Pons (tissue), 1 donor: ENCODE measurements at regions not wholly inside any gene's neighbourhood (a gene's known extent, or its start where the extent isn't known, plus 50 kb on each side); places are given as distances from the start of the nearest gene placed in this dataset.

ENCODE experiments used
- DNase-seq: peaks from one replicate; pipeline ENCODE4 v3.0.0-alpha.2; 2016; ENCODE audit warnings: low spot score

DNA sequence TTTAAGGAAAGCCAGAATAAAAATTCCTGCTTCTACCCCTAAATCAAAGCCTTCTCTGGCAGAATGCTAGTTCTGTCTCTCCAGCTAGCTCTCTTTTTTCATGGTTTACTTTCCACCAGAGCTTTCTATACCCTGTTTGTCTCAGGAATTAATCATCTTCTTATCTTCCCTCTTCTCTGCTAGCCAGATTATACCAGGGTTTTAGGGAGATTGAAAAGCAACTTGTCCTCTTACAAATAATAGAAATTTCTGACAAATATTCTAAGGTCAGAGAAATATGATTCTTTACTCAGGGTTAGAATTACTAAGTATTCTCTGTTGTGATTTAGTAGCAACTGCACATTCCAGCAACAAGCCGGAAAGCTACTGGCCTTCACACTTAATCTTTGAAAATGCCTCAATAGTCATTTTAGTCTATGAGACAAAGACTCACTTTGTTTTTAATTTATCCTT, 166.4 kb downstream of the TANC2 start:
- DNase-seq: peak; percentile 67

DNA sequence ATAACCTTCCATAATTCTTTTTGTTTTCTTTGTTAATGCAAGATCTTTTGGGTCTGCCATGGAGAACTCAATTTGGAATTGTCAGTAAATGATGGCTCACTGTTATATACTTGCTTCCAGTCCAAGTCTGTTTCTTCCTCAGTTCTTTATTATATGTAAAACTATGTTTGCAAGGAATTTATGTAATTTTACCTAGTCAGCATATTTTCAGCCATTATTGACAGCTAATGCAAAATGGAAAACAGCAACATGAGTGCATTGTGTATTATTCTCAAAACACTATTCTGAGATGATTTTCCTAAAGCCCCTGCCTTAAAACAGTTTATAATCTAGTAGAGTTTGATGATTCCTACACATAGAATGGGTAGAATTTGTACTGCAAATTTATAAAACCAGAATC, 167.5 kb downstream of the TANC2 start:
- no peak for DNase-seq

DNA sequence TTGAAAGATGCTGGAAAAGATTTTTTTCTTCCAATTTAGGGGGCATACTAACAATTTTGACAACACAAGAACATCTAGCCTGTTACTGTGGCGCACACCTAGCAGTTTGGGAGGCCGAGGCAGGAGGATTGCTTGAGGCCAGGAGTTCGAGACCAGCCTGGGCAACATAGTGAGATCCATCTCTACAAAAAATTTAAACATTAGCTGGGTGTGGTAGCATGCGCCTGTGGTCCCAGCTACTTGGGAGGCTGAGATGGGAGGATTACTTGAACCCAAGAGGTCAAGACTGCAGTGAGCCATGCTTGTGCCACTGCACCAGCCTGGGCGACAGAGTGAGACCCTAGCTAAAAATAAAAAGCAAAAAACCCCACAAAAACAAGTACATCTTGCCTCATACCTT, 168.8 kb downstream of the TANC2 start:
- DNase-seq: no peak

DNA sequence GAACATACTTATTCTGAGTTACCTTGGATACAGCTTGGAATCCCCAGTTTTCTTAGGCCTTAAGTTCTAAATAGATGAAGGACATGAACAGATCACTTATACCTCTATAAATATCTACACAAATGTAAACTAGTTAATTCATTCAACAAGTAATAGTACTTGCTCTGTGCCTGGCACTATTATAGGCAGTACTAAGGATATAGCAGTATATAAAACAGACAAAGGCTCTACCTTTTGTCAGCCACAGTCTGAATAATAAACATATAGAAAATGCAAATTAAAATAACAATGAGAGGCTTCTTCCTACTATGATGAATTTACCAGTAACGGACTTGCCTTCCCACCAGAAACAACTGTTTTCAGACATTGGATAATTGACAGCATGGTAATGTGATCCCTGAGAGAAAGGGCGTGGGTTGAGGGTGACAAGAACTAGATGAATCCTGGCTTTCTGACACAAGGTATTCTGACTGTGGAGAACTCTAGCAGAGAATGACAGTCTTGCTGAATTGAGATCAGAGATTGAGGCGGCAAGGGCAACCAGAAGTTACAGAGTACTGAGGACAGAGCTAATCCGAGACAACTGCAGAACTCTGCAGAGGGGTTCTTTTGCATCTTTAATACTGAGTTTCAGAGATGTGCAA, 170.5 kb downstream of the TANC2 start:
- peak; percentile 64 for DNase-seq

DNA sequence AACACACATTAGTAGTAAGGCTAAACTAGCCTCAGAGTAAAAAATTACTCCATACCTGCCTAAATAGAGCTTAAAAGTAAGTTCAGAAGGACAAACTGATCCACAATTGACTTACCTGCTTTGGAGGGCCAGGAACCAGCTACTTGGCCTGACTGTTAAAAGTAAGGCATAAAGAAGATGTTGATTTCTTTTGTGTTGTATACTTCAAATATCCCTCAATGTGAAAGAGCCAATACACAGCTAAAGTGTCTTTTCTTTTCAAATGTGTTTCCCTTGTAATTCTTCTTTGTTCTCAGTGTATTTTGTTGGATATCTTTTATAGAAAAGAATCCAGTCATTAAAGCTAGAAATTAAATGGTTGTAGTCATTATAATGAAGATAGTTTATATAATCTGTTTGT, 171.1 kb downstream of the TANC2 start:
- peak; percentile 48 for DNase-seq

DNA sequence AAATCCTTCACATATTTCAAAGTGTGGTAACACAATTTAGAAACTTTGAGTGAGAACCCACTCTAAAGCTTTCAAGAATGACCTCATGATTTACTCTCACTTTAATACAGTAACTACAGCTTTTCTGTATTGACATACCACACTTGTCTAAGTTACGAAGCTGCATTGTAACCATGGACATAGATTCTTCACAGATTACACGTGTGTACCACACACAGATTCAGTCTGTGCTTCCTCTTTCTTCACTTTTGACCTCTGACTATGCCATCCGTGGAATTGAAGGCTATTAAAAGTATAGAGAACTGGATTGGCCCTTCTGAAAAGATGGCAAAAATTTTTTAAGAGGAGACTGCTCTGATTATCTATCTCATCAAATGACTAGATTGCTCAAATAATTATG, 172.7 kb downstream of the TANC2 start:
- peak; percentile 51 for DNase-seq

DNA sequence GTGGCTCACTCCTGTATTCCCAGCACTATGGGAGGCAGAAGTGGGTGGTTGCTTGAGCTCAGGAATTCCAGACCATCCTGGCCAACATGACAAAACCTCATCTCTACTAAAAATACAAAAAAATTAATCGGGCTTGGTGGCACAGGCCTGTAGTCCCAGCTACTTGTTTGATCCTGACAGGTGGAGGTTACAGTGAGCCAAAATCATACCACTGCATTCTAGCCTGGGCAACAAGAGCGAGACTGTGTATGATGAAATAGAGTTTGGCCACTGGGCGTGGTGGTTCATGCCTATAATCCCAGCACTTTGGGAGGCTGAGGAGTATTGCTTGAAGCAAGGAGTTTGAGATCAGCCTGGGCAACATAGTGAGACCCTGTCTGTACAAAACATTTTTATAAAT, 173.3 kb downstream of the TANC2 start:
- DNase-seq: no peak

DNA sequence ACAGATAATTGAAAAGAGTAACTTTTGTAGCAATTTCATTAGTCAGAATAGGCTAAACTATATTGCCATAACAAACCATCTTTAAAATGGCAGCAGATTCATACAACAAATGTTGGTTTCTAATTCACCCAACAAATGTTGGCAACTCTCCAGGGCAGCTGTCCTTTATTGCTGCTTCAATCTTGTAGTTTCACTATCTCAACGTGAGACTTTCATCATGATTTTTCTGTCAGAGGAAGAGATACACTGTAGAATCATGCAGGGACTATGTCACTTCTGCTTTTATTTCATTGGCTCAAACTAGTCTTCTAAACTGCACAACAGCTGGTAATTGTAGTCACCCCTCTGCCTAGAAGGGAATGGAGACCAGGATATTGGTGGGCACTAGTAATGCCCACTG, 174.2 kb downstream of the TANC2 start:
- peak; percentile 79 for DNase-seq

DNA sequence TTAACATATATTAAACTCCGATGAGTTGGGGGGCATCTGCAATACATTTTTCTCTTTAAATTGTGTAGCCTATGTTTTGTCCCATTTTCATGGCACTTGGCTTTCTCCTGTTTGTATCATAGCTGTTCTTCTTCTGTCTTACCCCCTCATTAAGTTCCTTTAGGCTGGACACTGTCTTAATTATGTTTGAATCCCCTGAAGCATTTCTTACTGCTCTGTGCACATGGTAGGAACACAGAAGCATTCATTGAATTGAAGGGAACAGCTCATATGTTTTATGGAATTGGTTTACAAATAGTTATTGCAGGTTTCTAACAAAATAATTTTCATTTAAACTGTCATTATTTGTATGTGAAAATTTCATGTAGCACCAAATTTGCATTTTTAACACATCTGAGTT, 176.8 kb downstream of the TANC2 start:
- DNase-seq: no peak

DNA sequence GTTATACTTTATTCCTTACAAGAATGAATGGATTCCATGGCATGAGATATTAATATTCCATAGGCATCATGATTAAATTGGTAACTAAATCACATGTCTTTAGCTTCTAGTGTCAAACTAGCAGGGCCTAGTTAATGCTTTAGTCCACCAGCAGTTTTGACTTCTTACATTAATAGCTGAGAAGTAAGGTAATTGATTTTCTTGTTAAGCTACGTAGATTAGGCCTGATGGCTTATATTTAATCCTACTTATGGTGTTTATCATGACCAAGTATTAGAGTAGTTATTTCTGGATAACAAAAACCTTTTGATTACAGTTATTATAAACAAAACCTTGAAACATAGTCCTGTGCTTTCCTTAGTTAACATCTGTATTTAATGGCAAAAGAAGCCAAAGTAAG, 184.5 kb downstream of the TANC2 start:
- no peak for DNase-seq

DNA sequence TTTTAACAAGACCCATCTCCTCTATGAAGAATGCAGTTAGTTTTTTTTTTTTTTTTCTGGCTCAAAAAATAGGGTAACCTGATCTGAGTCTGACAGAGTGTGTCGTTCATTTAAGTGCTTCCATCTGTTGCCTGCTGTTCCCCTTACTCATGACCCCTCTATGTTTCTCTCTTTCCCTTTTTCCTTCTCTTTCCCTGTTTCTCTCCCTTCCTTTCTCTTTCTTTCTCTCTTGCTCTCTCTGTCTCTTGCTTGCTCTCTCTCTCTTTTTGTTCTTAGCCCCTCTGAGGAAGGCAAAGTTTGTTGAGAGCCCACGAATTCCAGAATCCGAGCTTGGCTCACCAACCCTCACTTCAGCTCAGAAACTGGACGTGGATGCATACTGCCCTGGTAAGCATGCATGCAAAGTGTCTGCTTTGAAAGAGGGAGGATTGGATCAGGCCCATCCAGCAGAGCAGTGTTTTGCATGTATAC, 185.0 kb downstream of the TANC2 start:
- no peak for DNase-seq

DNA sequence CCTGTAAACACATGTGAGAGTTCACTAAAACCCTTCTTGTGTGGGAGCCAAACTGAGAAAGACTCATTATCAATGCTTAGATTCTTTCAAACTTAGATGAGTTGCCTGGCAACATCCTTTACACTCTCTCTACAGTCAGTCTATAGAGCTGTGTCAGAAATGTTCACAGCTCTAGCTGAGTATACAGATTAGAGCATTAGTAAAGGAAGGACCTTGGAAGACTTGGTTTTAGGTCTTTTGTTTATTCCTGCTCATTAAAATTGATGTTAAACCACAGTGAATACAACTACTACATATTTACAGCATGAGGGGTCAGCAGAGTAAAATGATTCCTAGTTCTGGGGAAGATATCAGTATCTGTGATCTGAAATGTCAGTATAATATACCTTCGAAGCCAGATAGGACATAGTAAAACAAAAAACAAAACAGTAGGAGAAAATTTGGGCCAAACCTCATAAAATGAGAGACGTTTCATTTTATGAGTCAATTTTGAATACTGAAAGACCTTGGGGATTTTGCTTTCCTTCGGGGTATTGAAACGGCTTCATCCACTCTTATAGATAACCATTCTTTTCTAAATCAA, 186.0 kb downstream of the TANC2 start:
- DNase-seq: peak; percentile 74

DNA sequence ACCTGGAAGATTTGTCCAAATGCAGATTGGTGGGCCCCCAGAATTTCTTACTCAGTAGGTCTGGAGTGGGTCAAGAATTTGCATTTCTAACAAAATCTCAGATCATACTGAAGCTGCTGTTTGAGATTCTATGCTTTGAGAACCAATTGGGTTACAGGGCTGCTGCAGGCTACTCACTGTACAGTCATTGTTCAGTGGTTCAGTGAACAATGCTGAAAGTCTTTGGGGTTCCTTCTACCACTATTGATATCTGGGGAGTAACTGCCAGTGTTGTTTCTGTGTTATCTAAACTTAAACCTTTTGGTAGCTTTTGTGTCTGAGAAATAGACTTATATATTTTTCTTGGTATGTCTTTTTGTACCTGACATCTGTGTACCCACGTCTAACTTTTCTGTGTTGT, 187.5 kb downstream of the TANC2 start:
- peak; percentile 90 for DNase-seq

DNA sequence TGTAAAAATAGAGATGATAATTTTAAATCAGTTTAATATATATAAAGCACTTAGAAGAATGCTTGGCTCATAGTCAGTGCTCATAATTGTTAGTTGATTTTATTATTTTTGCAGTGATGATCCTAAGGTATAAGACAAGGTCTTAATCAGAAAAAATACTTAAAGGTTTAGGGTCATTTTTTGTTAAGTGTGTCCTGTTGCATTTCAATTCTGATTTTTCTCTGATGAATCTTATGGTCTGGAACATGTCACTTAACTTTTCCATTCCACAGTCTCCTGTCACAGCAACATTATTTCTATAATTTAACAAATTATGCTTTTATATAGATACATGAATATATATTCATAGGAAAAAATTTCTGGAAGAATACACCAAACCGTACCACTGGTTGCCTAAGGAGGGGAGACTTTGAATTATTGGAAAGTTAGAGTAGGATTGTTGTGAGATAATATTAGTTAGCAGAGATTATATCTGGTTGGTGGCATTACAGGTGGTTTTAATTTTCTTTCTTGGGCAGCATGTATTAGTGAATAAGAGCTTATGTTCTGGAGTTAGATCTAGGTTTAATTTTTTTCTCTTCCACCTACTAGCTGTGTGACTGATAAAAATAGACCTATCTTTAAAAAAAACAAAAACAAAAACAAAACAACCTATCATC, 188.7 kb downstream of the TANC2 start:
- DNase-seq: no peak

DNA sequence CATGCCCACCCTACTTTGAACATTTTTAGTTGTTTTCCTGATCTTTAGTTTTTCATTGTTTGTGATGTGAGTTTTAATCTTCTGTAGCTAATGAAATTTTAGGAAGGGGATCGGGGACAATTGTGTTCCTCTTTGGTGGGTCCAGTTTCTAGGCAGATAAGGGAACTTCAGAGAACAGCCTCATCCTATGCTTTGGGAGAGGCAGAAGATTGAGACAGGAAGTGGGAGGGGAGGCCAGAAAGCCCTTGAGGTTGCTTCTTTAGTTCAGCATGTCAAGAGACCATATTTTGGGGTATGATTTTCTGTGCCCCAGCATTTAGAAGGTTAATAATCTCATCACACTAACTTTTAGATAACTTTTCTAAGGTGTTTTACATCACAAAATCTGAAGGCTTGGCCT, 191.0 kb downstream of the TANC2 start:
- DNase-seq: no peak

DNA sequence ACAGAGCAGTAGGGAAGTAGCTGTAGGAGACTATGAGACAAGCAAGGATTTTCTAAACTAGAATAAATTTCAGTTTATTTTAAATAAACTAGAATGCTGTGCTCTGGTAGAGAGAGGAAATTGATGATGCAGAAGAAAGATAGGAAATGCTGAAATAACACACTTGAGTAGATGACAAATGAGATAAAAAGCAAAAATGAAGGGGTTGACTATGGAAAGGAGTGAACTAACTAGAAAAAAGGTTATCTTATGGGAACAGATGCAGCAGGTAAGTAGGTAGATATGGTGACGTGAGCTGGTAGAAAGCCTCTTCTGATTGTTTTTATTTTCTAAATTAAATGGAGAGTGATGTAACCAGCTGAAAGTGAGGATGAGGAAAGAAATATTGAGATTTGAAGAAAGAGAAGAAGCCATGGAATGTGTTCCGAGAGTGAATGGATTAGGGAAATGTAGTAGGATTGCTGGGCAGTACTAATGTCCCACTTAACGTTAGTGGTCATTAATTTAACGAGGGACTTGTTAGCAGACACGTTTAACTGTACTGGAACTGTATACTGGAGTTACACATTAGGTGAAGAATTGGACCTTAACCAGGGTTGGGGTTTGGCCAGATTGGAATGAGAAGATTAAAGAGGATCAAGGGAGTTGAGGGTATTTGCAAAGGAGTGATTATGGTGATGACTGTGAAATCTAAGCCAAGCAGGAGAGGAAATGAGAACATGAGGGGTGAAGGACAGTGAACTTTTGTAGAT, 196.5 kb downstream of the TANC2 start:
- DNase-seq: no peak

DNA sequence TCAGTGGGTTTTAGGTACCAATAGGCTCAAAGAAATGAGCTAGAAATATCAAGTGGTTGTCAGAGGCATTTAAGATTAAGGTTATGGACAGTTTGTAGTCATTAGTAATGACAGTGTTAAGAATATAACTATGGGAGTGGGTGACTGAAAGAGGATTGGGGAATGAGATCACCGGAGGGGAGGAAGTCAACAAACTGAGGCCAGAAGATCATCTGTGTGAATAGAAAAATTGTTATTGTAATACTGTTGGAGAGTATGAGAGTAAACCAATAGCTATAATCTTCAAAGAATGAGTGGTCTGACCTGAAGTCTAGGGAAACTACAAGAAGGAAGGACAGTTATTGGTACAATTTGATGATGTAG, 197.1 kb downstream of the TANC2 start:
- DNase-seq: no peak

DNA sequence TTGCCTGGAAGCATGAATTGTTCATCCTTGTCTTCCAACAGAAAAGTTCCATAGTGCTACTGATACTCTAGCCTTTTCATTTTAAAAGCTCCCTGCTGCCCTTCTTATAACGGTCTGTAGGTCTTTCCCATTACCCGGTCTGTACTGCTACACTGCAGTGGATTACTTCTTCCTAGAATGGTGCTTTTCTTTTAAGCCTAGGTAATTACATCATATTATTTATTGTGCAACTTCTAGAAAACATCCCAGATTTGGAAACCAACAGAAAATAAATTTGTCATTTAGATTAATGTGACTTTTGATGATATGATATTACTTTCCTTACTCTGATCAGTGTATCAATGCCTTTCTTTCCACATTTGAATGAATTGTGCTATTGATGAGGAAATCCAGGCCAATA, 199.4 kb downstream of the TANC2 start:
- no peak for DNase-seq

DNA sequence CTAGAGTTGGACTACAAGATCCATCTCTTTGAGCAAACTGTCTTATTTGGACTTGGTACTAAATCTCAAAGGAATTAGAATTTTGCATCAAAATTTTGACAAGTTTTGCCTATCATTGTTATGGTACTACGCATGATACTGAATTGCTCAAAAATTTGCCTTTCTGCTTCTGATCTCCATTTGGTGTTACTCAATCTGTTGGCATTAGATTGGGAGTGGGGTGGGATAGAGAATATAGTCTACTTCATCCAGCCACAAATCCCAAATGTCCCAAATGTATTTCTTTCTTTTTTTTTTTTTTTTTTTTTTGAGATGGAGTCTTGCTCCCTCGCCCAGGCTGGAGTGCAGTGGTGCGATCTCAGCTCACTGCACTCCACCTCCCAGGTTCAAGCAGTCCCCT, 204.8 kb downstream of the TANC2 start:
- no peak for DNase-seq

DNA sequence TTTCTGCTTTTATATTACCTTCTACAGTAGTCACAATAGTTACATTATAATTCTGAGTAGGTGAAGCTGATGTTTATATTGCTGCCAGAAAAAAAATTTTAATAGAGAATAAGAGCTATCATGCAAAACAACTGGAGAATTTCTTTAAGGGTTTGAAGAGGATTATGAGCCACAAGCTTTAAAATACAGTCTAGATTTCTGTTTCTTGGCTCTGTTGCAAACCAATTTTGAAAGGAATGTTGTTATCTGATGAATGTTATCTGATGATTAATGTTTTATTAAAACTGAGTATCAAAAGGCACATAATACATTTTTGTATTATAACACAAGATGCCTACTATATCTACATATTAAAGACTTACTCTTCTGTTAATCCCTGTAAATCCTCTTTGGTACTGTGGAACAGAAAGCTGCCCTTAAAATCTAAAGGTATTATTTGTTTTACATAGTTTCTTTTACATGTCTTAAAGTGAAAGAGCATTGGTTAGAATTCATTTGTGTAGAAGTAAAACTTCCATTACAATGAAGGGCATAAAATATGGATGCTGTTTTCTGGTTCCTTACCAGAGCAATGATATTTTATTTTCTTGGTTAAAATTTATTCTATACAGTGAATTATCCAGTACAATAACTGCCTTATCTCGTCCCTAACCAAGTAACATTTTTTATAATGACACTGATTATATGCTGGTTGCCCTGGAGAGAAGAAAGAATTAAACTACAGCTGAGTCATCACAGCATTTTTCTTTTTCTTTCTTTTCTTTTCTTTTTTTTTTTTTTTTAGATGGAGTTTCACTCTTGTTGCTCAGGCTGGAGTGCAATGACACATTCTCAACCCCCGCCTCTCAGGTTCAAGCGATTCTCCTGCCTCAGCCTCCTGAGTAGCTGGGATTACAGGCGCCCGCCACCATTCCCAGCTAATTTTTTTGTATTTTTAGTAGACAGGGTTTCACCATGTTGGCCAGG, 205.7 kb downstream of the TANC2 start:
- no peak for DNase-seq

DNA sequence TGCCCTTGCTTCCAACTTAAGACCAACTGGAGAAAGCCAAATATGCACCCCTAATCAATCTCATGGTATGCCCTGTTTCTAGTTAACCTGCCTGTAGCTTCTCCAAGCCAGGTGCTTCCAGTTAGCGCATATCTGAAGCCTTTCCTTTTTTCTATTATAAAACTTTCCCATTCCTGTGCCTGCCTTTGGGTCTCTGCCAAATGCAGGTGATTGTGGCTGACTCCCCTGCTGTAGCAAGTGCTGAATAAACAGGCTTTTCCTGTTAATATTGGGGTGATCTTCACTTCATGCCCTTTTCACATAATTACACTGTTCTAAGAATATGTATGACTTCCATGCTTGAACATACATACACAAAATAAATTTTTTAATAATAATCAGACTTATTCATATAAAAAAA, 207.4 kb downstream of the TANC2 start:
- no peak for DNase-seq

DNA sequence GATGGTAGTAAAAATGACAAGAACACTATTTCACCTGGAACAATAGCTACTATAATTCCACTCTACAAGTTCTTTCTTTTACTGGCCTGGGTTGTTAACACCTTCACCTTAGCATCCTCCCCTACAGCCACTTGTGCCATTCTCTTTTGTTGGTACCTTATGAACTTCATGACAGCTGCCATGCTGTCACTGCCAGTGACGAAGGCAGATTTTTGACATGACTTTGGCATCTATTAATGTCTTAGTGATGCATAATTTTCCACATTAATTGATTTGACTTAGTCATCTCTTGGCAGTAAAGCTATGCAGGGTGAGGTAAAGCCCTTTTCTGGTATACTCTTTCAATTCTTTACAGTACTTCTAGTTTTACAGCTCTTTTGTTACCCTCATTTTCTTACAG, 207.9 kb downstream of the TANC2 start:
- no peak for DNase-seq
